SIG-M5 treated with dmso at 0.1 percent for 504 hours (cell line): ENCODE measurements at regions not wholly inside any gene's neighbourhood (a gene's known extent, or its start where the extent isn't known, plus 50 kb on each side); places are given as distances from the start of the nearest gene placed in this dataset.

Source experiments
- DNase-seq: peaks from one replicate; lab custom pipeline; 2025; ENCODE audit not compliant: unreplicated experiment; lab: John Stamatoyannopoulos, UW

GRCh38 chr9:7894231-7894630, 94.7 kb upstream of the DMAC1 start:
- DNase-seq, result no peak

DNA sequence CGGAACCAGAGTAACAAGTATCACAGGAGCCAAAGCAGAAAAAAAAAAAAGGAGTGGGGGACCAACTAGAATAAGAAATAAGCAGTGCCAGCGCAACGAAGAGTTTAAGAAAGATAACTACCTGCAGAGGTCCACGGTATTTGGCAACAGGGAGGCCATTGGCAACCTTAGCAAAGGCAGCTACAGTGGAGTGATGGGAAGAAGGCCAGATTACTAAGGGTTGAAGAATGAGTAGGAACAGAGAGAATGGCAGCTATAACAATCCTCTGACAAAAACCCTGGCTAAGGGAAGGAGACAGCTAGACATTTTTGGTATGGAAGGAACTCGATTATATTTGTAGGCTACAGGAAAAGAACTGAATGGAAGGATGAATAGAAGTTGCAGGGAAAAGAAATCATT, 93.4 kb upstream of the DMAC1 start:
- no peak for DNase-seq

- no peak for DNase-seq
Measured at GRCh38 chr9:7879551-7880245, 80.1 kb upstream of the DMAC1 start.

GRCh38 chr9:7871977-7872730, 72.6 kb upstream of the DMAC1 start:
- DNase-seq, result no peak

- DNase-seq, result no peak
Measured at GRCh38 chr9:7869340-7869739, 69.8 kb upstream of the DMAC1 start.

- no peak for DNase-seq
Measured at GRCh38 chr9:7862170-7862569, 62.6 kb upstream of the DMAC1 start.

DNA sequence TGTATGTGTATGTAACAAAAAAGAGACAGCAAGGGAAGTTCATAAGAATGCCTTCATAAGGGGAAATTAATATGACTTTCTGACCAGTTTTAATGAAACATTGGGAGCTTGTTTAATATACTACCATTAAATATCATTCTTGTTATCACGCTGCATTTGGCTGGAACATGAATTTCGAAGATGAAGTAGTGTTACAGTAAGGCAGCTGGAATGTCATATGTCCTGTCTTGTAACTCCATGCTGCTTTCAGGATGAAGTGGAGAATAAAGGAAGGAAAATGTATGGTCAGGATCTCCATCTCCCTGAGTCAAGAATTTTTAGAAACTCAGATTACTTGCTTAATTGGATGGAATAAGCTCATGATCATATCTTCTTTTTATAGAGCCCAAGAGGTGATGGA, 61.5 kb upstream of the DMAC1 start:
- DNase-seq, result no peak

- no peak for DNase-seq
Measured at GRCh38 chr9:7860335-7860709, 60.7 kb upstream of the DMAC1 start.

- DNase-seq, result no peak
Measured at GRCh38 chr9:7859701-7860334, 60.2 kb upstream of the DMAC1 start.

DNA sequence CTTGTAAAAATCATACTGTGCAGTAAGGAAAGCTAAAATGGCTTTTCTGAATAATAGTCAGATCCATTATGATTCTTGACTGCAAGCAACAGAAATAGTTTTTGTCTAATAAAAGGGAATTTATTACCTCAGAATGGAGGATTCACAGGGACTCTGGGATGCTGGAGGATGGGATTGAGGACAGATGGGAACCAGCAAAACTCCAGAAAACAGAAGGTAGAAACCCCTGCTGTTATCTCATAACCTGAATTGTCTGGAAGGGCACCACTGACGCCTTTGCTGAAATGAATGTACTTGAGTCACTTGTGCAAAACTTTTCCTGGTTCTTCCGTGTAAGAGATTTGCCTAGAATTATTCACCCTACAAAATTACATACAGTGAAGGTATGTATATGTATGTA, 58.6 kb upstream of the DMAC1 start:
- no peak for DNase-seq

DNA sequence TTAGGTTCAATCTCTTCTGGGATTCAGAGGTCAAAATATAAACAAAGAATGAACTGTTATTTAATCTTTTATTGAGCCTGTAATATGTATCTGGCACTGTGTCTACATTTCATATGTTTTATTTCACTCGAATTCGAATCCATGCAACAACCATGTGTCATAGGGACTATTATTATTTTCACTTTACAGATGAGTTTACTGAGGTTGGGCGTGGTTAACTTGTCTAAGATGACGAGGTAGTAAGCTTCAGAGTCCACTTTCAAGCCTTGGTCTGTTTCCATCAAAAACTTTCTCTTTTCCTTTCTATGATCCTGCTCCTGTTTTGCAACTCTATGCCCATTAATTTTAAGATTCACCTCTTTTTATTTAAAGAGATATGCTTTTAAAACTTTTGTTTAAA, 55.2 kb upstream of the DMAC1 start:
- no peak for DNase-seq
